Endothelial cell of umbilical vein (primary cell): ENCODE measurements at regions not wholly inside any gene's neighbourhood (a gene's known extent, or its start where the extent isn't known, plus 50 kb on each side); places are given as distances from the start of the nearest gene placed in this dataset.

Source experiments
- BruUV-seq: library from RNA; stranded (reverse); fragments of 400-500 nt; replicated peaks from 2 replicates; lab custom pipeline; 2021; lab: Mats Ljungman, UMichigan
- CTCF ChIA-PET: fragments of 300-600, 350-600 bp; sonication (Branson Sonifier 250); formaldehyde crosslinking; loops from one replicate; lab custom pipeline; 2021; ENCODE audit warnings: antibody characterized with exemption, inconsistent platforms; lab: Charles Lee
- POLR2A ChIA-PET: fragments of 300-600, 350-600 bp; sonication (Branson Sonifier 250); formaldehyde crosslinking; loops from one replicate; lab custom pipeline; 2021; ENCODE audit warnings: antibody characterized with exemption, inconsistent platforms; lab: Charles Lee
- DNase-seq: peaks from one replicate; pipeline ENCODE4 v3.0.0-alpha.2; 2011; ENCODE audit warnings: low read depth, low spot score
- FAIRE-seq: peaks from 2 replicates; lab custom pipeline; 2011; peaks lifted over from hg19 to GRCh38; lab: Jason Lieb, UNC
- H2AFZ ChIP-seq: 2 replicates; pipeline ENCODE4 v1.6.0; 2012; ENCODE audit warnings: low read depth, low read length, control low read depth, inconsistent platforms
- H3K27ac ChIP-seq: 2 replicates; pipeline ENCODE4 v1.5.1; 2011; ENCODE audit warnings: low read depth, mild to moderate bottlenecking, control low read depth, low read length, moderate library complexity; ENCODE audit not compliant: insufficient read depth
- H3K27me3 ChIP-seq, 2 experiments: 2 replicates each; pipeline versions ENCODE4 v1.6.0 to v1.6.1; 2011; ENCODE audit warnings: low read length in 2 of 2, mixed read lengths in 1 of 2; ENCODE audit not compliant: control insufficient read depth in 2 of 2, insufficient read depth in 2 of 2
- H3K36me3 ChIP-seq, 2 experiments: 2 replicates in 1 of 2; 3 replicates in 1 of 2; pipeline ENCODE4 v1.5.1; 2011; ENCODE audit warnings: low read length in 2 of 2, mild to moderate bottlenecking in 1 of 2, moderate library complexity in 1 of 2; ENCODE audit not compliant: control insufficient read depth in 2 of 2, insufficient read depth in 2 of 2; ENCODE audit errors: extremely low read depth in 1 of 2
- H3K4me1 ChIP-seq: 3 replicates; pipeline ENCODE4 v1.5.1; 2011; ENCODE audit warnings: mild to moderate bottlenecking, low read length; ENCODE audit not compliant: control insufficient read depth, insufficient read depth; ENCODE audit errors: extremely low read depth
- H3K4me2 ChIP-seq: 2 replicates; pipeline ENCODE4 v1.6.1; 2011; ENCODE audit warnings: low read length, control low read depth, mixed read lengths; ENCODE audit not compliant: insufficient read depth
- H3K4me3 ChIP-seq, 3 experiments: fragments of 200-600 bp in 1 of 3; sonication (generic), shearing (Covaris generic) in 1 of 3; replicated peaks in 1 of 3; 2 replicates each; pipeline ENCODE4 v1.5.1; 2011 to 2016; ENCODE audit warnings: control low read depth in 3 of 3, low read length in 3 of 3, mild to moderate bottlenecking in 2 of 3, inconsistent platforms in 1 of 3, low read depth in 1 of 3, moderate library complexity in 1 of 3; ENCODE audit not compliant: insufficient read depth in 1 of 3
- H3K79me2 ChIP-seq: 2 replicates; pipeline ENCODE4 v1.6.0; 2012; ENCODE audit warnings: low read length, inconsistent platforms; ENCODE audit not compliant: control insufficient read depth, insufficient read depth
- H3K9ac ChIP-seq: replicated peaks from 2 replicates; pipeline ENCODE3; 2011; ENCODE audit warnings: low read length, control low read depth; ENCODE audit not compliant: insufficient read depth; ENCODE audit errors: extremely low read depth
- H3K9me1 ChIP-seq: replicated peaks from 3 replicates; pipeline ENCODE4 v1.6.0; 2011; ENCODE audit warnings: mild to moderate bottlenecking, low read length; ENCODE audit not compliant: control insufficient read depth, insufficient read depth; ENCODE audit errors: extremely low read depth
- H3K9me3 ChIP-seq: replicated peaks from 2 replicates; pipeline ENCODE4 v1.5.1; 2012; ENCODE audit warnings: low read length, inconsistent platforms; ENCODE audit not compliant: control insufficient read depth, insufficient read depth
- H4K20me1 ChIP-seq: replicated peaks from 2 replicates; pipeline ENCODE3; 2011; ENCODE audit warnings: mild to moderate bottlenecking, low read length; ENCODE audit not compliant: control insufficient read depth, insufficient read depth; ENCODE audit errors: extremely low read depth
- EZH2 ChIP-seq: IDR thresholded peaks from 2 replicates; pipeline ENCODE4 v1.6.1; 2012; ENCODE audit warnings: borderline replicate concordance, low read depth, mild to moderate bottlenecking, moderate library complexity, low read length, inconsistent platforms; ENCODE audit not compliant: severe bottlenecking
- FOS ChIP-seq: IDR thresholded peaks from 2 replicates; pipeline ENCODE4 v1.6.1; 2011; ENCODE audit warnings: mild to moderate bottlenecking, low read length, moderate library complexity, borderline replicate concordance; ENCODE audit not compliant: insufficient read depth
- GATA2 ChIP-seq: IDR thresholded peaks from 2 replicates; pipeline ENCODE4 v1.7.0; 2011; ENCODE audit warnings: low read depth, mild to moderate bottlenecking, moderate library complexity, mixed read lengths, low read length; ENCODE audit not compliant: insufficient read length, insufficient read depth
- JUN ChIP-seq: IDR thresholded peaks from 2 replicates; pipeline ENCODE4 v1.6.1; 2011; ENCODE audit warnings: borderline replicate concordance, low read depth; ENCODE audit not compliant: insufficient read length, insufficient read depth
- MAX ChIP-seq: IDR thresholded peaks from 2 replicates; pipeline ENCODE4 v1.6.1; 2011; ENCODE audit not compliant: insufficient read depth, insufficient read length
- MYC ChIP-seq: IDR thresholded peaks from one replicate; pipeline ENCODE4 v1.6.1; 2011; ENCODE audit warnings: mild to moderate bottlenecking, low read depth, low read length
- POLR2A ChIP-seq: IDR thresholded peaks from 2 replicates; pipeline ENCODE4 v1.6.1; 2012; ENCODE audit warnings: low read depth, mild to moderate bottlenecking, control low read depth, low read length
- POLR2AphosphoS5 ChIP-seq: IDR thresholded peaks from 2 replicates; pipeline ENCODE4 v1.6.1; 2012; ENCODE audit warnings: low read depth, mild to moderate bottlenecking, control low read depth, low read length, moderate library complexity; ENCODE audit not compliant: insufficient read depth
- dilution Hi-C: fragments of 300-500 bp; cut with MboI; formaldehyde crosslinking; loops from one replicate; pipeline ENCODE4 v1.15.0; 2019; ENCODE audit warnings: low sequenced_read_pairs; ENCODE audit not compliant: extremely low pct_ligation_motif_present
- intact Hi-C: fragments of 100-400 bp; cut with micrococcal nuclease; formaldehyde crosslinking; loops from one replicate; pipeline ENCODE4 v1.10.0; 2022
- TF ChIP-seq, protein P1 (sequence below), 2 donors: IDR thresholded peaks; 1 replicate in 1 of 2; 2 replicates in 1 of 2; pipeline ENCODE4 v1.5.1; 2011; ENCODE audit warnings: low read length in 2 of 2, mild to moderate bottlenecking in 2 of 2, moderate library complexity in 2 of 2, control low read depth in 1 of 2, inconsistent platforms in 1 of 2, low read depth in 1 of 2; ENCODE audit not compliant: insufficient read depth in 1 of 2; ENCODE audit errors: extremely low read depth in 1 of 2

DNA sequence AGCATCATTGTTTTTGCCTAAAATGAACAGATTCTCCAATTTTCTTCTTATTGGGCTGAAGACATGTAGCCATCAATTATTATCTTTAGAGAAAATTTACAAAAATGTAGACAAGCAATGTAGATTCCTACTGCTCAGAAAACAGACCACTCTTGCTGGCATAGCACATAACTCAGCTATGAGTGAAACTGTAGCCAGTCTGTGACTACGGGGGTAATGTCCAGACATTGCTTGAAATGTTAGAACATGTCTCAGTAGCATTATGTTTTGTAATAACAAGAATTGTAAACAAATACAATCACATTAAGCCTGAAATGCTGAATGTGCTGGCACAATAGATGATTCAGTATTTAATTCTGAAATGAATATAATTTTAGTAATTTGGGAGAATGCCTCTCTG is 265.7 kb upstream of the KCNJ16 start:
- Histone ChIP-seq H2AFZ (no peak overlapping the region), H3K9ac (no peak overlapping the region), H3K27ac (no peak overlapping the region), H3K36me3 (no peaks in the 10 kb centered on the region), H3K4me1 (peaks cover 11% of the 10 kb centered on the region), H3K9me3 (no peaks in the 10 kb centered on the region), H3K79me2 (no peaks in the 10 kb centered on the region), H3K9me1 (no peaks in the 10 kb centered on the region), H3K27me3 (no peaks in the 10 kb centered on the region), H3K4me2 (no peak overlapping the region), H3K4me3 (no peak overlapping the region), H4K20me1 (no peaks in the 10 kb centered on the region)
- intact Hi-C loops (no loop called here), dilution Hi-C loops (no loop called here)
- ChIA-PET POLR2A (no interaction called here), CTCF (interaction anchor here (0.8 kb wide), 1 partner anchor 21 kb away, joined by 3 read pairs; no protein-coding TSS in a partner anchor)
- DNase-seq (no peak), FAIRE-seq (no peak)
- TF ChIP-seq POLR2AphosphoS5 (no peak), MYC (no peak), POLR2A (no peak), MAX (no peak), JUN (no peak), GATA2 (no peak), FOS (no peak), EZH2 (no peak)
- TF ChIP-seq, protein P1, sequence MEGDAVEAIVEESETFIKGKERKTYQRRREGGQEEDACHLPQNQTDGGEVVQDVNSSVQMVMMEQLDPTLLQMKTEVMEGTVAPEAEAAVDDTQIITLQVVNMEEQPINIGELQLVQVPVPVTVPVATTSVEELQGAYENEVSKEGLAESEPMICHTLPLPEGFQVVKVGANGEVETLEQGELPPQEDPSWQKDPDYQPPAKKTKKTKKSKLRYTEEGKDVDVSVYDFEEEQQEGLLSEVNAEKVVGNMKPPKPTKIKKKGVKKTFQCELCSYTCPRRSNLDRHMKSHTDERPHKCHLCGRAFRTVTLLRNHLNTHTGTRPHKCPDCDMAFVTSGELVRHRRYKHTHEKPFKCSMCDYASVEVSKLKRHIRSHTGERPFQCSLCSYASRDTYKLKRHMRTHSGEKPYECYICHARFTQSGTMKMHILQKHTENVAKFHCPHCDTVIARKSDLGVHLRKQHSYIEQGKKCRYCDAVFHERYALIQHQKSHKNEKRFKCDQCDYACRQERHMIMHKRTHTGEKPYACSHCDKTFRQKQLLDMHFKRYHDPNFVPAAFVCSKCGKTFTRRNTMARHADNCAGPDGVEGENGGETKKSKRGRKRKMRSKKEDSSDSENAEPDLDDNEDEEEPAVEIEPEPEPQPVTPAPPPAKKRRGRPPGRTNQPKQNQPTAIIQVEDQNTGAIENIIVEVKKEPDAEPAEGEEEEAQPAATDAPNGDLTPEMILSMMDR (IDR thresholded peaks at IDR 0.05; ENCODE audit: extremely low read depth in 1 of 2, insufficient read depth in 1 of 2, low read depth in 1 of 2, low read length in 2 of 2), result no peak
- BruUV-seq, result no TSS peak
